HPDE6-E6E7 (cell line): ENCODE measurements at regions not wholly inside any gene's neighbourhood (a gene's known extent, or its start where the extent isn't known, plus 50 kb on each side); places are given as distances from the start of the nearest gene placed in this dataset.

ENCODE experiments used
- DNase-seq: peaks from one replicate; pipeline ENCODE4 v3.0.0; 2011; ENCODE audit warnings: missing footprints; ENCODE audit errors: extremely low spot score

DNA sequence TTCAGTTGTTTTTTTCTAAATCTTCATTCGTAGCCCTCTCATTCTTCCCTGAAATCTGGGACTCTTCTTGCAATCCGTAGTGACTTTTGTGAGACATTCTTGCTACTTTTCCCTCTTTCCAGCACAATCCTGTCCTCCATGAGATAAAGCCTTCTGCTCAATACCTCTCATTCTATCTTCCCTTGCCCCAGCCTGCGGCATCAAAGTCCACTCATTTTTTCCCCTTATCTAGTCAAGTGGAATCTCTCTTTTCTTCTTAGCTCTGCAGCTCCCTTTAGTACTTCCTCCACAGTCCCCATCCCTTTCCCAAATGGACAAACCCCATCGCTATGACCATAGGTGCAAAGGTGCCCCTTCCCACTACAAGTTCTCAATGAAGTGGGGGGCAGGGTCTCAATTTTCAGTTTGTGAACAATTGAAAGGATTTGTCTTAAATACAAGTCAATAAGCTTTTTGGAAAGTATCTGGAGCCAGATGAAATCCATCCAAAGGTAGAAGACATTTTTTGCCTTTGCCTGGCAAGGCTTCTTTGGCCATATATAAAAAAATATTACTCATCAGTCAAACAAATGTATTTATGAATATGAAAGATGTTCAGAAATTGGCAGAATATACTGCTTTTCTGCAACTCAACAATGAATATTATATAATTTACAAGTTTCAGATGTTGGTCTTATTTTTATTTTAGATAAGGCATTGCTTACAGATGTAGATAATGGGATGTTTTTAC lies 179.4 kb downstream of the SNAPC1 start:
- DNase-seq, result no peak

DNA sequence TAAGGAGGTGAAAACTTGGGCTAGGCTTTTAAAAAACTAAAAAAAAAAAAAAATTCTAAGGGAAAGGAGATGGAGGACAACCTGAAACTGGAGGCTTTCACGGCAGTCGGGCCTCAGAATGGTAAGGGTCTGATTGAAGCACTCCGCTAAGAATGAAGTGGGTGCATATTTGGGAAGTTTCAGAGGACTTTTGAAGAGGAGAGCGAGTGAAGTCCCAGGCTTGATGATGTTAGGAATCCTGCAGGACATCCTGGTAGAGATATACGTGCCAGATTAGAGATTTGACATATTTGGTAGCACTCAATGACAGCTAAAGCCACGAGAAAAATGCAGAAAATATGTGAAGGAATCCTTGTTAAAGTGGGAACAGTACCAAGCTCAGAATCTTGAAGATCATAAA lies 186.2 kb downstream of the SNAPC1 start:
- DNase-seq, result no peak

DNA sequence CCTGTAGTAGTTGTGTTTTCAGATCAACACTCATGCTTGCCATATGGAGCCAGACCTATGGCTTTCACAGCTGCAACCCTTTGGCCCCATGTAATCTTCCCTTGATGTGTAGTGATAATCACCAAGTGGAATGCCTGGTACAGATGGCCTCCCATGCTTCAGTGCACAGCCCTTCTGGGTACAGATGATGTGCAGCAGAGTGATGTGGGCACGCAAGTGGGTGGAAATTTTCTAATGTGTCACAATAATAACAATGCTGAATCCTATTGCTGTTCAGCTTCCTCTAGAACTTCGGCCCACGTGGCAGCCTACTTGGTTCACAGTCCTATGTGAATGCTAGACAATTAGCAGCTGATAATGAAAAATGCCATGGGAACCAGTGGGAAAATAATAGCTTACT lies 188.1 kb downstream of the SNAPC1 start:
- no peak for DNase-seq

DNA sequence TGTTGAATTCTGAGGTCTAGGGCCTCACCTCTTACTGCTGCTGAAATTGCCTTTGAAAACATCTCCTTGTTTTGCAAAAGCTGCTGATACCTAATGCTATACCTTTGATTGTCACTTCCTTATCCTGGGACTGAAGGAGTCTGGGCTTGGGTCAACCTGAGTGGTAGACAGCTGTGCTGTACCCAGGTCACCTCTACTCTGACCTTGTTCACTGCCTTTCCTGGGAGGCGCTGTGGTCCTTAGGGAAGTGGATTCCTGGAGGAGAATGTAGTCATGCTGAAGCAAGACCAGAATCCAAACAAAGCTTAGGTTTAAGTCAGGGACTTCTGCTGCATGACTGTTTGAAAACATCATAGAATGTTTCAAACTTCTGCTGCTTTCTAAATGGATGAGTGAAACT lies 191.4 kb downstream of the SNAPC1 start:
- DNase-seq, result no peak

DNA sequence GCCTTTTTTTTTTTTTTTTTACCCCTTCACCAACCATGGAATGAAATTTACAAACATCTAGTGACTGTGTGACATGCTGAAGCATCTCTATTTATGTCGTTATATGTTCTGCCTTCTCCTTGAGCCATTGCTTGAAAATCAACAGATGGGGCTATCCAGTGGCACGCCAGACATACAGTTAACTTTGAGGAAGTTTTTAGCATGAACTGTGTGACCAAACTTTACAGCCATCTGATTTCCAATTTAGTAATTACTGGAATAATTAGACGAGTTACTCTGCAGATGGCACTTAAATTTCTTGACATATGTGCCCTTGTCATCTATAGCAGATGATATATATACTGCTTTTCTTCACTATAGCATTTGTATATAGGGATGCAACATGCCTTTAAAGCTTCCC lies 192.1 kb downstream of the SNAPC1 start:
- no peak for DNase-seq

DNA sequence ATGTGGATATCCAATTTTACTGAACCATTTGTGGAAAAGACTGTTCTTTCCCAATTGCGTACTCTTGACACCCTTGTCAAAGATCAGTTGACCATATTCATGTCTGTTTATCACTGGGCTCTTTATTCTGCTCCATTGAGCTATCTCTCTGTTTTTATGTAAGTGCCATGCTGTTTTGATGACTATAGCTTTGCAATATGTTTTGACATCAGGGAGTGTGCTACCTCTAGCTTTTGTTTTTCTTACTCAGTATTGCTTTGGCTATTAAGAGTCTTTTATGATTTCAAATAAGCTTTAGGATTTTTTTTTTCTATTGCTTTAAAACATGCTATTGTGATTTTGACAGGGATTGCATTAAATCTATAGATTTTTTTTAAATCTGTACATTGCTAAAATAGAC lies 194.3 kb downstream of the SNAPC1 start:
- no peak for DNase-seq

DNA sequence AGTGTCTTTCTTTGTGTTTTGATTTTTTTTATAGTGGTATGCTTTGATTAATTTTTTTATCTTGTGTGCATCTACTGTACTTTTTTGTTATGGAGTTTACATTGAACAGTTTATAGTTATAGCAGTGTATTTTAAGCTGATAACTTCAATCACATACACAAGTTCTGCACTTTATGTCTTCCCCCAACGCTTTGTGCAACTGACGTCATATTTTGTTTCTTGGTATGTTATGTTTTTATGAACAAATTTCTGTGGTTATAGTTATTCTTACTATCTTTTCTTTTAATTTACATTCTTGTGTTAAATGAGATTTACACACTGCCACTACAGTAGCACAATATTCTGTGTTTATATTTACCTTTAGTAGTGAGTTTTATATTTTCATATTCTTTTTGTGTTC lies 197.1 kb downstream of the SNAPC1 start:
- no peak for DNase-seq

DNA sequence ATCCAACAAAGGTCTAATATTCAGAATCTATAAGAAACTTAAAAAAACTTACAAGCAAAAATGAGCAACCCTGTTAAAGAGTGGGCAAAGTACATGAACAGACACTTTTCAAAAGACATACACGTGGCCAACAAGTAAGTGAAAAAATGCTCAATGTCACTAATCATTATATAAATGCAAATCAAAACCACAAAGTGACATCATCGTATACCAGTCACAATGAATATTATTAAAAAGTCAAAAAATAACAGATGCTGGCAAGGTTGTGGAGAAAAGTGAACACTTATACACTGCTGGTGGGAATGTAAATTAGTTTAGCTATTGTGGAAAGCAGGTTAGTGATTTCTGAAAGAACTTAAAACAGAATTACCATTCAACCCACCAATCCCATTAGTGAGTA lies 199.1 kb downstream of the SNAPC1 start:
- DNase-seq, result no peak

DNA sequence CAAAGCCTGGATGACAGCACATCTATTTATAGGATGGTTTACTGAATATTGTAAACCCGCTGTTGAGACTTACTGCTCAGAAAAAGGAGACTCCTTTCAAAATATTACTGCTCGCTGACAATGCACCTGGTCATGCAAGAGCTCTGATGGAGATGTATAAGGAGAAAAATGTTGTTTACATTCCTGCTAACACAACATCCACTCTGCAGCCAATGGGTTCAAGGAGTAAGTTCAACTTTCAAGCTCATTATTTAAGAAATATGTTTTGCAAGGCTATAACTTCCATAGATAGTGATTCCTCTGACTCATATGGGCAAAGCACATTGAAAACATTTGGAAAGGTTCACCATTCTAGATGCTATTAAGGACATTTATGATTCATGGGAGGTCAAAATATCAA lies 201.7 kb downstream of the SNAPC1 start:
- DNase-seq, result no peak

DNA sequence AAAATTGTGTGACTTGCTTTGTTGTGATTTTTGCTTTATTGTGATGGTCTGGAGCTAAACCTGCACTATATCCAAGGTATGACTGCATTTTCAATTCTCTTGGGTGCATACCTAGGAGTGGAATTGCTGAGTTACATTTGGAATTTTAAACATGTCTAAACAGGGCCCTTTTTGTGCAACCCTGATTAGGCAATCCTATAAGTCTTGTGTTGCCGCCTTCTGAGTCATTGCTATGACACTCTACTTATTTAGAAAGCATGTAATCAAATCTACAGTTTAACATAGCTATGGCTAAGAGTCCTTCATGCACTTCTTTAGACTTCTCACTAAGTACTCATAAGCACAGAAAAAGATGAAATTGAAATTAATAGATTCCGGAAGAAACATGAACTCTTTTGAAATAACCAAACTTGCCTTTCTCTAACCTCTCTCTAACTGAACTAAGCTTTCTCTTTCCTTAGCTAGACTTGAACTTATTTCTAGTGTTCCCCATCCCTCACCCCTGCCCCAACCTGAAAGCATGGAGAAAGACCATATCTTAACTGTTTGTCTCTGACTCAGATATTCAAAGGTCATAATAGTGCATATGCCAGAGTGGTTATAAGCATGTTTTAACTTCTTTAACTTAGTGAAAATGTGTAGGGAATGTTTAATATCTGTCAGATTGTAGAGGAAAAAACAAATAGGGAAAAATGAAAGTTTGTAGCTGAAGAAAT lies 203.0 kb downstream of the SNAPC1 start:
- DNase-seq, result peak; percentile 71

DNA sequence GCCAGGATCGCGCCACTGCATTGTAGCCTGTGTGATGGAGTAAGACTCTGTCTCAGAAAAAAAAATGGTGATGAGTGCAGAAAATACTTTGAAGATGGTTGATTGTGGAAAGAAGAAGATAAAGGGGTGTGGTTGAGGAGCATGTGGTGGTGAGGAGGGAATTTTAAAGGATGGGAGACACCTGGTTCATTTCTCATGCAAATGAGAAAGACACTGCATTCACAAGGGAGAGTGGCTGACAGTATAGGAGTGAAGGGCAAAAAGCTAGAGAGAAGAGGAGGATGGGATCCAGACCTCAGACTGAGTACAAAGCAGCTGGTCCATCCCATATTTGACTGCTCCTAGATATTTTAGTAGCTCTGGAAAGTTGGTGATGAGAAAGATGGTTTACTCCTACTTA lies 206.0 kb downstream of the SNAPC1 start:
- DNase-seq, result no peak

DNA sequence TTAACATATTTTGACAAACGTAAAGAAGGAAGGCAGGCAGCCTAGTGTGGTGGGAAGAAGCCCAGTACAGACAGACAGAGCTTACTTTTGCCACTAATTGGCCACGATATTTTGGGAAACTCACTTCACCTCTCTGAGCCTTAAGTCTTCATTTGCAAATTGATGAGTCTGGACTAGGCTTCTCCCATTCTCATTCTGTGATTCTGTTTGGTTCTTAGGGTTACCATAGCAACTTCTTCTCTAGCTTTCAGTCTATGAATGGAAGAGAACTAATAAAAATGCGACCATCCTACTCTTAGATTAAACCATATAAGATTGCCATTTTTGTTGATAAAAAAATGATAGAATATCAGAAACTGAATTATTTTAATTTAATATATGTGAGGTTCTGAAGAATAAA lies 210.5 kb downstream of the SNAPC1 start:
- no peak for DNase-seq

DNA sequence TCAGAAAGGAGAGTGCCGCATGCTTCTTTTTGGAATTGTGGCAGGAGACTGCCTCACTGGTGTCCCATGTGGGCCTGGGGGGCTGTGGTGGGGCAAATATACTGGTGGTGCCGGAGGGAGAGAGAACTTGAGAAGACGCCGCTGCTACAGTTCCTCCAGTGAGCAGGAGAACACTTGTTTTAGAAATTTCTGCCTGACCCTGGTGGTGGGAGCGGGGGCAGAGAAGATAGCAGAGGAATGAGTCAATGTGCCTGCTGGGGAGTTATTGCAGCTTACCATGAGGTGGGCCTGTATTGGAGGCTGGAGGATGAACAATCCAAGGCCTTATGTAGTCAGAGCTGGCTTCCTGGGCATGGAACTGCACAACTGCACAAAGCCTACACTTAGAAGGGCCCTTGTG lies 211.8 kb downstream of the SNAPC1 start:
- DNase-seq, result no peak

DNA sequence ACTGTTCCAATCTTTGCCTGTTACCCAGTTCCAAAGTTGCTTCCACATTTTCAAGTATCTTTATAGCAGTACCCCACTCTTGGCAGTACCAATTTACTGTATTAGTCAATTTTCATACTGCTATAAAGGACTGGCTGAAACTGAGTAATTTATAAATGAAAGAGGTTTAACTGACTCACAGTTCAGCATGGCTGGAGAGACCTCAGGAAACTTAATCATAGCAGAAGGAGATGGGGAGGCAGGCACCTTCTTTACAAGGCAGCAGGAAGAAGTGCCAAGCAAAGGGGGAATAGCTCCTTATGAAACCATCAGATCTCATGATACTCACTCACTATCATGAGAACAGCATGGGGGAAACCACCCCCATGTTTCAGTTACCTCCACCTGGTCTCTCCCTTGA lies 215.0 kb downstream of the SNAPC1 start:
- no peak for DNase-seq

DNA sequence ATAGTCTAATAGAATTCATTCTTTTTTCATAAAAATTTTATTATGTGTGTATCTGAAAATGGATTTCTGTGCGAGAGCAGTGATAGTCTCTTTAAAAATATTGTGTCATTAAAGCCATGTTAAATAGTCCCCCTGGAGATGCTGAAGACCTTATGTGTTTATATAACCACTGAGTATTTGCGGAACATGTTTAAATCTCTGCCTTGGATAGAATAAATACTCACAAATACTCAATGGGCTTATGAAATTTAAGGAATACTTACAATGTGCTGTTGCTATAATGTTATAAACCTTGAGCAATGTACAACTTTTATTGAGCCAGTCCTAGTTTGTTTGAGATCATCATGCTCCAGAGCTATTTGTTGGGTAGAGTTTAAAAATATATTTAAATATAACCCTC lies 226.0 kb downstream of the SNAPC1 start:
- no peak for DNase-seq

DNA sequence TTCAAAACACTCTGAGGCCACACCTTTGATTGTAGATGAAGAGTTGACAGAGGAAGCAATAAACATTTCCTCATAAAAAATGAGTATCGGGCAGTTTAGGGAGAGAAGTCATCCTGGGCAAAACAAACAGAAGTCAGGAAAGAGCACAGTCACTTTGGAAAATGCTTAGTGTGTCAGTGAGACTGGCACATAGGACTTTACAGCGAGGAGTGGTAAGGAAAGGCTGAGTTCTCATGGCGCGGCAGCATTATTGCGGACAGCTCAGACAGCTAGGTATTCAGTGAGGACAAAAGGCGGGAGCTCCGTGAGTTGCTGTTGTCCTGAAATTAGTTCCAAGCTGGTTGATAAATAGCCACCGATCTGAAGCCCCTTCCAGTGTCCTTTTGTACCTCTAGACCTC lies 229.9 kb downstream of the SNAPC1 start:
- no peak for DNase-seq

DNA sequence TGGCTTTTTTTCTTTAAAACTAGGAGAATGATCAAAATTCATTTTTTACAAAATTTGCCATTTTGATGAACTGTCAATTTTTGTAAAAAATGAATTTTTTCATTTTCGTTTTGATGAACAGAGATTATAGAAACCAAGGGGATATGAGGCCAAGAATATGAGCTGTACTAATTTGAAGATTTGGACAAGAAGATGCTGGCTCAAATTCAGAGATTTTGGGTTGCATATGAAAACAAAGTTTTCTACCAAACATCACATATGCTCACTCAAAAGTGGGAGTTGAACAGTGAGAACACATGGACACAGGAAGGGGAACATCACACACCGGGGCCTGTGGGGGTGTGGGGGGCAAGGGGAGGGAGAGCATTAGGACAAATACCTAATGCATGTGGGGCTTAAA lies 230.7 kb downstream of the SNAPC1 start:
- DNase-seq, result no peak

DNA sequence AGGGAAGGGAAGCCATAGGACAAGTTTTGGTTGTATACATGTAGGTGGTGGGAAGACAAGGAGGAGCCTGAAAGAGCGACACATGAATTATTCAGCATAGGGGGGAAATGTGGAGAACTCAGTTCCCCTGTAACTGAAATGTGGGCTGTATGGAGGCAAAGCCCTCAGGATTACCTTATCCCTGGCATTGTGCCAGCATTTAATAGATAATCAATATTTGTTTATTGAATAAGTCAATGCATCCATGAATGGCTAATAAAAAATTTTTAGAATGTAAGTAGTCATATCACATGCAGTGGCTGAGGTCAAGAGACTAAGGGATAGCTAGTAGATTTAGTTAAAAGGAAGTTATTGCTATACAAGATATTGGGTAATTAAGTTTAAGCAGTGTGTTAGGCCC lies 232.4 kb downstream of the SNAPC1 start:
- DNase-seq, result no peak

DNA sequence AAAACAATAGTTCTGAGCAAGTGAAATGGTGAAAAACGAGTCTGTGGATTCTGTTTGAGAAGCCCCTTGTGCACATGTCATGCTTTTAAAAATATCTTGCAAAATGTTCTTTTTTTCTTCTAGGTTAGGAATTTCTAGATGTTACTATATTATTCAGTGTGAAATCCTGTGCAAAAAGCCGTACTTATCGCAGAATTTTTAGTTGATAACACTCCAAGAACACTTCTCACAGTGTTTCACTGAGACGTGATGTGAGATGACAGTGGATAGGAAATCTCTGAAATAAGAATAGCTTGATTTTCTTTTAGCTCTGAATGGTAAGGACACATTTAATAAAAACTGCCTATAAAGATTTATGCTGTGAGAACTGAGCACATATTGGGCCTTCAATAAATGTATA lies 234.5 kb downstream of the SNAPC1 start:
- DNase-seq, result no peak

DNA sequence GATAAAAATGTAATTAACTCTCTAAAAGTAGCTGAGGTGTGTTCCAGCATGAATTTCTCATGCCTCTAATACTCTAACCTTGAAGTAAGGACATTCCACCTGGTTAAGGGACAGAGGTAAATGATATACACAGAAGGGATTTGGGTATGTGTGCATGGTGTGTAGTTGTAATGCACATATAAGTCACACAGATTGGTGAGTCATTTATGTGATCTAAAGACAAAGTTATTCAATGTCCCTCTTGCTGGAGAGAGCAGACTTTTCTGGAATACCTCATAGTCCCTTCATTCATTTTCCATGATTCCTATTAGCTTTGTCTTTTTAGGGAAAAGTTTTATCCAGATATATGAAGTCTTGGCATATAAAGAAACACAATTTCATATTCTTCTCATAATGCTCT lies 234.9 kb downstream of the SNAPC1 start:
- no peak for DNase-seq

DNA sequence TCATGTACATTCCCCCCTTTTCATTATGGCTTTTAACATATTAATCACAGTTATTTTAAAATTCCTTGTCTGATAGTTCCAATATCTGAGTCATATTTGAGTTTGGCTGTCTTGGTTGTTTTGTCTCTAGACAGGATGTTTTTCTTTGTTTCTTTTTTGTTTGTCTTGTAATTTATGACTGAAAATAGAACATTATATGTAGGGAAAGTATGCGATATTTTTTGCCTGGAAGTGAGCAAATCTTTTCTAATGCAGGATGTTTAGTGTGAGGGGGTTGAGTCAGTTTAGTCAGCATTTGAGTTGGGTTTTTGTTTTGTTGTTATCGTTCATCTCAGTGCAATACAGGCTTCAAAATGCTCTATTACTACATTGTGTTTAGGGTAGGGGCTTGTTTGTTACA lies 239.7 kb downstream of the SNAPC1 start:
- DNase-seq, result no peak

DNA sequence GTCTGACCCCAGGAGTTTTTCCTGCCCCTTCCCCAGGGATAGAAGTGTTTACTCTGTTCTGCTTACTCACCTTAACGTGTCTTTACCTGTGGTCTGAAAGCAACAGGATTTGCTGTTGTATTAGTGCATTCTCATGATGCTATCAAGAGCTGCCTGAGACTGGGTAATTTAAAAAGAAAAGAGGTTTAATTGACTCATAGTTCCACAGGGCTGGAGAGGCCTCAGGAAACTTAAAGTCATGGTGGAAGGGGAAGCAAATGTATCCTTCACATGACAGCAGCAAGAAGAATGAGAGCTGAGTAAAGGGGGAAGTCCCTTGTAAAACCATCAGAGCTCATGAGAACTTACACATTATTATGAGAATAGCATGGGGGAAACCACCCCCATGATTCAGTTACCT lies 240.4 kb downstream of the SNAPC1 start:
- DNase-seq, result peak; percentile 62

DNA sequence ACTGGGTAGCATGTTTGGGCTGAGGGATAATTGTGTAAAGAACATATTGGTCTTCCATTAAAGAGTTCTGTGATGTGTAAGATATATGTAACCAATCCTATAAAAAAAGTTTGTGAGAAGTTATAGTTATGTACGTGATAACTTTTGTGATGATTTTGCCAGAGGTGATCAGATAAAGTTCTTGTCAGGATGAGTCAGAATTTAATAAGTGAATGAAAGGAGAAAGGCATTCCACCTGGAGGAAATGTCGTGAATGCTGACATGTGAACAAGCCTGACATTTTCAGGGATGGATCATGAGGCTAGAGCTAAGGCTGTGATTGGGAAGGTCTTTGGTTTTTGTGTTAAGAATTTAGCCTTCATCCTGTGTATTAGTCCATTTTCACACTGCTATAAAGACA lies 241.5 kb downstream of the SNAPC1 start:
- DNase-seq, result no peak
